ENCODE measurements at regions not wholly inside any gene's neighbourhood (a gene's known extent, or its start where the extent isn't known, plus 50 kb on each side); places are given as distances from the start of the nearest gene placed in this dataset.
"Not testable (repeated sequence)": the region's sequence is repeated elsewhere in the genome, so short reads cannot be mapped to it uniquely, and the experiment has no call there.

- not testable (repeated sequence) for TF ChIP-seq TSHZ2 (CRISPR knock-in tag; IDR thresholded peaks at IDR 0.05); CREB5 (CRISPR knock-in tag; IDR thresholded peaks at IDR 0.05; ENCODE audit: low read depth); ZFP3 (CRISPR knock-in tag; IDR thresholded peaks at IDR 0.05); TOX (CRISPR knock-in tag; IDR thresholded peaks at IDR 0.05; ENCODE audit: borderline replicate concordance); BACH2 (CRISPR knock-in tag; IDR thresholded peaks at IDR 0.05; ENCODE audit: borderline replicate concordance)
Measured at GRCh38 chr13:18567890-18568289, 613.7 kb downstream of the TUBA3C start.
